ENCODE measurements at regions not wholly inside any gene's neighbourhood (a gene's known extent, or its start where the extent isn't known, plus 50 kb on each side); places are given as distances from the start of the nearest gene placed in this dataset.

DNA sequence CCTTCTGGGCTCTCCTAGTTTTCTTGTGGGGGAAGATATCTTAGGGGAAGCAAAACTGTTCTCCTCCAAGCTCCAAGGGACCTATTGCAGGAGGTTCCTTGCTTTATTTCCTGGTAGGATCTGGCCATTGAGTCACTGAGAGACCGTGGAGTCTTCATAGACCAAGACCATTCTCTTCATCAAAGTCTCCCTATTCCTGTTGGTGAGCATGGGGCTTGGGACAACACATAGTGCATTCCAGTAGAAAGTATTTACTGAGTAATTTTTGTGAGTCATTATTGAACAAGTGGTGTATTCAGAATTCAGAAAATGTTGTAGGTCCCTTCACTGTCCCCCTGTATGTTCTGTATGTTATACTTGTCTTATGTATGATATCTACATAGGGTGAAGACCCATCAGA is 133.6 kb downstream of the CDH26 start:
- DNase-seq (ENCODE audit: low read depth in 1 of 2, low spot score in 1 of 2), result no peak
- TF ChIP-seq POLR2AphosphoS5 (IDR thresholded peaks at IDR 0.05; ENCODE audit: low read depth) (no peak), GABPA (IDR thresholded peaks at IDR 0.05; ENCODE audit: low read depth) (no peak), SPI1 (IDR thresholded peaks at IDR 0.05; ENCODE audit: borderline replicate concordance, low read depth) (no peak)
- TF ChIP-seq, protein P1, sequence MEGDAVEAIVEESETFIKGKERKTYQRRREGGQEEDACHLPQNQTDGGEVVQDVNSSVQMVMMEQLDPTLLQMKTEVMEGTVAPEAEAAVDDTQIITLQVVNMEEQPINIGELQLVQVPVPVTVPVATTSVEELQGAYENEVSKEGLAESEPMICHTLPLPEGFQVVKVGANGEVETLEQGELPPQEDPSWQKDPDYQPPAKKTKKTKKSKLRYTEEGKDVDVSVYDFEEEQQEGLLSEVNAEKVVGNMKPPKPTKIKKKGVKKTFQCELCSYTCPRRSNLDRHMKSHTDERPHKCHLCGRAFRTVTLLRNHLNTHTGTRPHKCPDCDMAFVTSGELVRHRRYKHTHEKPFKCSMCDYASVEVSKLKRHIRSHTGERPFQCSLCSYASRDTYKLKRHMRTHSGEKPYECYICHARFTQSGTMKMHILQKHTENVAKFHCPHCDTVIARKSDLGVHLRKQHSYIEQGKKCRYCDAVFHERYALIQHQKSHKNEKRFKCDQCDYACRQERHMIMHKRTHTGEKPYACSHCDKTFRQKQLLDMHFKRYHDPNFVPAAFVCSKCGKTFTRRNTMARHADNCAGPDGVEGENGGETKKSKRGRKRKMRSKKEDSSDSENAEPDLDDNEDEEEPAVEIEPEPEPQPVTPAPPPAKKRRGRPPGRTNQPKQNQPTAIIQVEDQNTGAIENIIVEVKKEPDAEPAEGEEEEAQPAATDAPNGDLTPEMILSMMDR (IDR thresholded peaks at IDR 0.05; ENCODE audit: insufficient read depth, low read length), result no peak
- TF ChIP-seq, protein P2, sequence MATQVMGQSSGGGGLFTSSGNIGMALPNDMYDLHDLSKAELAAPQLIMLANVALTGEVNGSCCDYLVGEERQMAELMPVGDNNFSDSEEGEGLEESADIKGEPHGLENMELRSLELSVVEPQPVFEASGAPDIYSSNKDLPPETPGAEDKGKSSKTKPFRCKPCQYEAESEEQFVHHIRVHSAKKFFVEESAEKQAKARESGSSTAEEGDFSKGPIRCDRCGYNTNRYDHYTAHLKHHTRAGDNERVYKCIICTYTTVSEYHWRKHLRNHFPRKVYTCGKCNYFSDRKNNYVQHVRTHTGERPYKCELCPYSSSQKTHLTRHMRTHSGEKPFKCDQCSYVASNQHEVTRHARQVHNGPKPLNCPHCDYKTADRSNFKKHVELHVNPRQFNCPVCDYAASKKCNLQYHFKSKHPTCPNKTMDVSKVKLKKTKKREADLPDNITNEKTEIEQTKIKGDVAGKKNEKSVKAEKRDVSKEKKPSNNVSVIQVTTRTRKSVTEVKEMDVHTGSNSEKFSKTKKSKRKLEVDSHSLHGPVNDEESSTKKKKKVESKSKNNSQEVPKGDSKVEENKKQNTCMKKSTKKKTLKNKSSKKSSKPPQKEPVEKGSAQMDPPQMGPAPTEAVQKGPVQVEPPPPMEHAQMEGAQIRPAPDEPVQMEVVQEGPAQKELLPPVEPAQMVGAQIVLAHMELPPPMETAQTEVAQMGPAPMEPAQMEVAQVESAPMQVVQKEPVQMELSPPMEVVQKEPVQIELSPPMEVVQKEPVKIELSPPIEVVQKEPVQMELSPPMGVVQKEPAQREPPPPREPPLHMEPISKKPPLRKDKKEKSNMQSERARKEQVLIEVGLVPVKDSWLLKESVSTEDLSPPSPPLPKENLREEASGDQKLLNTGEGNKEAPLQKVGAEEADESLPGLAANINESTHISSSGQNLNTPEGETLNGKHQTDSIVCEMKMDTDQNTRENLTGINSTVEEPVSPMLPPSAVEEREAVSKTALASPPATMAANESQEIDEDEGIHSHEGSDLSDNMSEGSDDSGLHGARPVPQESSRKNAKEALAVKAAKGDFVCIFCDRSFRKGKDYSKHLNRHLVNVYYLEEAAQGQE (IDR thresholded peaks at IDR 0.05; ENCODE audit: insufficient replicate concordance, low read depth), result no peak
- H3K4me3 ChIP-seq (replicated peaks; ENCODE audit: insufficient read depth, low read length), result no peak overlapping the region
- H3K27ac ChIP-seq (replicated peaks), result no peak overlapping the region
- no peaks in the 10 kb centered on the region for H3K27me3 ChIP-seq (ENCODE audit: insufficient read depth, poor library complexity, severe bottlenecking)

DNA sequence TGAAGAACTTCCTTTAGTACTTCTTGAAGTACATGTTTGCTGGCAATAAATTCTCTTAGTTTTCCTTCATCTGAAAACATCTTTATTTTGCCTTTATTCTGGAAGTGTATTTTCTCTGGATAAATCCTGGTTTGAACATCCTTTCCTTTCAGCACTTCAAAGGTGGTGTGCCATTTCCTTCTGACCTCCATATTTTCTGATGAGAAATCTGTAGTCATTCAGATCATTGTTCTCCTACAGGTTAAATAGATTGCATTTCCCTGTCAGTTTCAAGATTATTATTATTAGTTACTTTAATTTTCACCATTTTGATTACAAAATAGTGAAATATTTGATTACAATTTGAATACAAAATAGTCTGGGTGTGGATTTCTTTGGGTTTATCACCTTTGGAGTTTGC is 134.5 kb downstream of the CDH26 start:
- no peaks in the 10 kb centered on the region for H3K27me3 ChIP-seq (ENCODE audit: insufficient read depth, poor library complexity, severe bottlenecking)
- no peak overlapping the region for H3K4me3 ChIP-seq (replicated peaks; ENCODE audit: insufficient read depth, low read length)
- DNase-seq (ENCODE audit: low read depth in 1 of 2, low spot score in 1 of 2), result no peak
- no peak overlapping the region for H3K27ac ChIP-seq (replicated peaks)
- TF ChIP-seq GABPA (IDR thresholded peaks at IDR 0.05; ENCODE audit: low read depth), result no peak
- TF ChIP-seq, protein P2 (IDR thresholded peaks at IDR 0.05; ENCODE audit: insufficient replicate concordance, low read depth), result peak; percentile 49

DNA sequence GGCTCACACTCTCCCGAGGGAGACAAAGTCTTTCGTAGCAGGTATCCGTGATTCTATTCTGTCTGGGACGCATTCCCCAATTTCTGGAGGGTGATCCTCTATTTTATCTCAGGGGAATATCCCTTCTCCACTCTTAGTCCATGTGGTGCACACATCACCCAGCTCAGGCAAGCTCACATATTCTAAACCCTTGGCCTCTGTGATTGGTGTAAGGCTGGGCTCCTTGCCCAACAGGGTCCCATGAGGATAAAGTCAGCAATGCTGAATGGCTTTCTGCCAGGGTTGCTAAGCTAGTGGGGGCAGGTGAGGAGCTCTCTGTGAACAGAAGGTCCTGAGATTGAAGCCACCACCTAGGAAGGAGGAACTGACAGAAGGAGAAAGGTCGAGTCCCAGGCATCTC is 137.2 kb downstream of the CDH26 start:
- no peak overlapping the region for H3K27ac ChIP-seq (replicated peaks)
- TF ChIP-seq SPI1 (IDR thresholded peaks at IDR 0.05; ENCODE audit: borderline replicate concordance, low read depth) (no peak), POLR2AphosphoS5 (IDR thresholded peaks at IDR 0.05; ENCODE audit: low read depth) (no peak), GABPA (IDR thresholded peaks at IDR 0.05; ENCODE audit: low read depth) (no peak)
- TF ChIP-seq, protein P2 (IDR thresholded peaks at IDR 0.05; ENCODE audit: insufficient replicate concordance, low read depth), result no peak
- TF ChIP-seq, protein P1 (IDR thresholded peaks at IDR 0.05; ENCODE audit: insufficient read depth, low read length), result no peak
- H3K4me3 ChIP-seq (replicated peaks; ENCODE audit: insufficient read depth, low read length), result no peak overlapping the region

DNA sequence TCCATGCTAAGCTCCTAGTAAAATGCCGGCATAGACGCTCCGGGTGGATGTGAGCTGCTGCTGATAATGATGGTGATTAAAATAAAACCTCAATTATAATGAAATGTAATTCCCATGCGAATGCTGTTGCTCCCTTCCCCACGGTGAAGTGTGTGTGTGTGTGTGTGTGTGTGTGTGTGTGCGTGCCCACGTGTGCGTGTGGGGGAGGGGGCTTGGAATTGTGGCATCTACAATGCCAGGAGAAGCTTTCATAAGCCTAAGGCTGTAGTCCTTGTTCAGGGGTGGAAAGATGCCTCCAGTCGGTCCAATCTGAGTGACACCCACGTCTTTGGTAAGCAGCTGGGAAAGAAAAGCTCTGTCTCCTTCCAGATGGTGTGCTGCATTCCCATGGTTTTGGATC is 137.9 kb downstream of the CDH26 start:
- DNase-seq (ENCODE audit: low read depth in 1 of 2, low spot score in 1 of 2), result no peak
- Histone ChIP-seq H3K4me3 (replicated peaks; ENCODE audit: insufficient read depth, low read length) (no peak overlapping the region), H3K27me3 (ENCODE audit: insufficient read depth, poor library complexity, severe bottlenecking) (no peaks in the 10 kb centered on the region), H3K27ac (replicated peaks) (no peak overlapping the region)
- TF ChIP-seq, protein P1 (IDR thresholded peaks at IDR 0.05; ENCODE audit: insufficient read depth, low read length), result no peak
- TF ChIP-seq POLR2AphosphoS5 (IDR thresholded peaks at IDR 0.05; ENCODE audit: low read depth) (no peak), SPI1 (IDR thresholded peaks at IDR 0.05; ENCODE audit: borderline replicate concordance, low read depth) (no peak), GABPA (IDR thresholded peaks at IDR 0.05; ENCODE audit: low read depth) (no peak)
- TF ChIP-seq, protein P2 (IDR thresholded peaks at IDR 0.05; ENCODE audit: insufficient replicate concordance, low read depth), result no peak

More for the DNA sequence above, 137.2 kb downstream of the CDH26 start:
- no peak for DNase-seq (ENCODE audit: low read depth in 1 of 2, low spot score in 1 of 2)
- H3K27me3 ChIP-seq (ENCODE audit: insufficient read depth, poor library complexity, severe bottlenecking), result no peaks in the 10 kb centered on the region

Data from HL-60 (cell line).